ENCODE measurements at regions not wholly inside any gene's neighbourhood (a gene's known extent, or its start where the extent isn't known, plus 50 kb on each side); places are given as distances from the start of the nearest gene placed in this dataset.

GRCh38 chr5:2492476-2492875 lies 259.0 kb downstream of the IRX2 start:
- DNase-seq (ENCODE audit: low spot score): no peak

GRCh38 chr5:2491846-2492245 lies 259.6 kb downstream of the IRX2 start:
- no peak for DNase-seq (ENCODE audit: low spot score)

GRCh38 chr5:2489306-2489705 lies 262.2 kb downstream of the IRX2 start:
- DNase-seq (ENCODE audit: low spot score): no peak

- no peak for DNase-seq (ENCODE audit: low spot score)
Observed at GRCh38 chr5:2488593-2488992, 262.9 kb downstream of the IRX2 start.

GRCh38 chr5:2487152-2487763 lies 264.2 kb downstream of the IRX2 start:
- DNase-seq (ENCODE audit: low spot score): no peak

- DNase-seq (ENCODE audit: low spot score): no peak
Observed at GRCh38 chr5:2486373-2486772, 265.1 kb downstream of the IRX2 start.

GRCh38 chr5:2482778-2483177 lies 268.7 kb downstream of the IRX2 start:
- DNase-seq (ENCODE audit: low spot score): no peak

GRCh38 chr5:2480871-2481270 lies 270.6 kb downstream of the IRX2 start:
- no peak for DNase-seq (ENCODE audit: low spot score)

- DNase-seq (ENCODE audit: low spot score): no peak
Observed at GRCh38 chr5:2475902-2476301, 275.6 kb downstream of the IRX2 start.

- DNase-seq (ENCODE audit: low spot score): no peak
Observed at GRCh38 chr5:2472670-2473069, 278.8 kb downstream of the IRX2 start.

- DNase-seq (ENCODE audit: low spot score): no peak
Observed at GRCh38 chr5:2471152-2471879, 280.2 kb downstream of the IRX2 start.

GRCh38 chr5:2466966-2467365 lies 284.5 kb downstream of the IRX2 start:
- no peak for DNase-seq (ENCODE audit: low spot score)

GRCh38 chr5:2465383-2465782 lies 286.1 kb downstream of the IRX2 start:
- DNase-seq (ENCODE audit: low spot score): no peak

GRCh38 chr5:2464141-2464540 lies 287.3 kb downstream of the IRX2 start:
- DNase-seq (ENCODE audit: low spot score): no peak

GRCh38 chr5:2461701-2462691 lies 289.5 kb downstream of the IRX2 start:
- no peak for DNase-seq (ENCODE audit: low spot score)

- DNase-seq (ENCODE audit: low spot score): no peak
Observed at GRCh38 chr5:2460098-2460497, 291.4 kb downstream of the IRX2 start.

GRCh38 chr5:2459251-2459650 lies 292.2 kb downstream of the IRX2 start:
- DNase-seq (ENCODE audit: low spot score): no peak

GRCh38 chr5:2455878-2456277 lies 295.6 kb downstream of the IRX2 start:
- DNase-seq (ENCODE audit: low spot score): no peak

- no peak for DNase-seq (ENCODE audit: low spot score)
Observed at GRCh38 chr5:2454876-2455275, 296.6 kb downstream of the IRX2 start.

- no peak for DNase-seq (ENCODE audit: low spot score)
Observed at GRCh38 chr5:2453781-2454180, 297.7 kb downstream of the IRX2 start.

GRCh38 chr5:2451100-2451499 lies 300.4 kb downstream of the IRX2 start:
- no peak for DNase-seq (ENCODE audit: low spot score)

GRCh38 chr5:2442496-2443354 lies 308.8 kb downstream of the IRX2 start:
- no peak for DNase-seq (ENCODE audit: low spot score)

All from GM03348 (cell line).